ENCODE measurements at regions not wholly inside any gene's neighbourhood (a gene's known extent, or its start where the extent isn't known, plus 50 kb on each side); places are given as distances from the start of the nearest gene placed in this dataset.

GRCh38 chr4:3702561-3703221 is 63.5 kb upstream of the ADRA2C start:
- no peaks in the 10 kb centered on the region for H3K36me3 Mint-ChIP-seq (ENCODE audit: low read depth)
- peaks cover 43% of the 10 kb centered on the region for H3K4me1 Mint-ChIP-seq
- H3K4me3 Mint-ChIP-seq: no peak overlapping the region
- H3K27me3 Mint-ChIP-seq (ENCODE audit: low read depth, poor library complexity): peaks cover 18% of the 10 kb centered on the region
- no peak for DNase-seq
- H3K9me3 Mint-ChIP-seq: peaks cover 8% of the 10 kb centered on the region
- no peak overlapping the region for H3K27ac Mint-ChIP-seq
- no peak for TF ChIP-seq CTCF (IDR thresholded peaks at IDR 0.05)

- no peak overlapping the region for H3K4me3 Mint-ChIP-seq
- H3K9me3 Mint-ChIP-seq: peaks cover 16% of the 10 kb centered on the region
- peaks cover 18% of the 10 kb centered on the region for H3K27me3 Mint-ChIP-seq (ENCODE audit: low read depth, poor library complexity)
- H3K4me1 Mint-ChIP-seq: peaks cover 38% of the 10 kb centered on the region
- no peaks in the 10 kb centered on the region for H3K36me3 Mint-ChIP-seq (ENCODE audit: low read depth)
- H3K27ac Mint-ChIP-seq: no peak overlapping the region
- TF ChIP-seq CTCF (IDR thresholded peaks at IDR 0.05): no peak
- DNase-seq: no peak
Measured at GRCh38 chr4:3701736-3702560, 64.2 kb upstream of the ADRA2C start.

GRCh38 chr4:3701271-3701734 is 64.9 kb upstream of the ADRA2C start:
- H3K36me3 Mint-ChIP-seq (ENCODE audit: low read depth): no peaks in the 10 kb centered on the region
- H3K27ac Mint-ChIP-seq: no peak overlapping the region
- no peak for TF ChIP-seq CTCF (IDR thresholded peaks at IDR 0.05)
- peaks cover 20% of the 10 kb centered on the region for H3K27me3 Mint-ChIP-seq (ENCODE audit: low read depth, poor library complexity)
- peaks cover 22% of the 10 kb centered on the region for H3K9me3 Mint-ChIP-seq
- H3K4me3 Mint-ChIP-seq: no peak overlapping the region
- no peak for DNase-seq
- peaks cover 38% of the 10 kb centered on the region for H3K4me1 Mint-ChIP-seq

GRCh38 chr4:3700736-3701135 is 65.4 kb upstream of the ADRA2C start:
- H3K4me1 Mint-ChIP-seq: peaks cover 35% of the 10 kb centered on the region
- no peak for TF ChIP-seq CTCF (IDR thresholded peaks at IDR 0.05)
- no peak for DNase-seq

GRCh38 chr4:3700223-3700622 is 66.0 kb upstream of the ADRA2C start:
- Mint-ChIP-seq H3K9me3 (peaks cover 30% of the 10 kb centered on the region), H3K27me3 (ENCODE audit: low read depth, poor library complexity) (peaks cover 14% of the 10 kb centered on the region), H3K36me3 (ENCODE audit: low read depth) (no peaks in the 10 kb centered on the region), H3K27ac (no peak overlapping the region), H3K4me1 (peaks cover 32% of the 10 kb centered on the region), H3K4me3 (no peak overlapping the region)
- no peak for TF ChIP-seq CTCF (IDR thresholded peaks at IDR 0.05)
- DNase-seq: no peak

More at GRCh38 chr4:3700736-3701135, 65.4 kb upstream of the ADRA2C start:
- Mint-ChIP-seq H3K27ac (no peak overlapping the region), H3K27me3 (ENCODE audit: low read depth, poor library complexity) (peaks cover 19% of the 10 kb centered on the region), H3K4me3 (no peak overlapping the region), H3K9me3 (peaks cover 27% of the 10 kb centered on the region), H3K36me3 (ENCODE audit: low read depth) (no peaks in the 10 kb centered on the region)
